Mucosa of descending colon (tissue), 3 donors: ENCODE measurements at regions not wholly inside any gene's neighbourhood (a gene's known extent, or its start where the extent isn't known, plus 50 kb on each side); places are given as distances from the start of the nearest gene placed in this dataset.

Experiments
- ATAC-seq: fragments of 200-7000 bp; cut with Tn5 transposase; one replicate; pipeline ENCODE4 v1.9.1; 2020; ENCODE audit warnings: mild to moderate bottlenecking, moderate library complexity
- DNase-seq, 3 donors: peaks; one replicate each; pipeline ENCODE4 v3.0.0-alpha.2; 2020
- H3K36me3 ChIP-seq: fragments of 200-600 bp; one replicate; pipeline ENCODE4 v1.8.0; 2021; ENCODE audit warnings: low read depth, mild to moderate bottlenecking
- H3K4me1 ChIP-seq: fragments of 200-600 bp; one replicate; pipeline ENCODE4 v1.8.0; 2021; ENCODE audit warnings: low read depth, mild to moderate bottlenecking
- H3K4me3 ChIP-seq: fragments of 200-600 bp; one replicate; pipeline ENCODE4 v1.8.0; 2021; ENCODE audit warnings: mild to moderate bottlenecking
- H3K9me3 ChIP-seq: fragments of 200-600 bp; one replicate; pipeline ENCODE4 v1.8.0; 2021; ENCODE audit warnings: mild to moderate bottlenecking
- CTCF ChIP-seq: fragments of 200-600 bp; IDR thresholded peaks from one replicate; pipeline ENCODE4 v1.8.0; 2022; ENCODE audit warnings: antibody characterized with exemption, mild to moderate bottlenecking
- intact Hi-C, 2 donors: fragments of 100-400 bp; cut with DNase I in 1 of 2; cut with micrococcal nuclease in 1 of 2; formaldehyde crosslinking; loops; one replicate each; pipeline versions ENCODE4 v1.11.0 to v1.11.1; 2022; cut with DNase I, micrococcal nuclease
- donor health status: DM: no; HTN: no; CAD: no; lungs with moderate emphysema.
- donor health status: DM: no; HTN: no; CAD: no.
- donor health status: DM: no; HTN: yes; CAD: no.

GRCh38 chr15:100763835-100764750 is 115.5 kb upstream of the ALDH1A3 start:
- intact Hi-C loops: no loop called here
- H3K36me3 ChIP-seq: no peaks in the 10 kb centered on the region
- no peaks in the 10 kb centered on the region for H3K9me3 ChIP-seq
- H3K4me3 ChIP-seq: no peak overlapping the region
- TF ChIP-seq CTCF: no peak
- no peak for ATAC-seq
- no peak for DNase-seq
- no peaks in the 10 kb centered on the region for H3K4me1 ChIP-seq

- ATAC-seq: no peak
- no peaks in the 10 kb centered on the region for H3K9me3 ChIP-seq
- no peak overlapping the region for H3K4me3 ChIP-seq
- no peak for TF ChIP-seq CTCF
- intact Hi-C loops: no loop called here
- H3K36me3 ChIP-seq: no peaks in the 10 kb centered on the region
- DNase-seq: peak in 1 of 3 donors; percentile 44
- H3K4me1 ChIP-seq: no peaks in the 10 kb centered on the region
Measured at GRCh38 chr15:100764778-100765466, 114.7 kb upstream of the ALDH1A3 start.

GRCh38 chr15:100765467-100766241 is 114.0 kb upstream of the ALDH1A3 start:
- no peak overlapping the region for H3K4me3 ChIP-seq
- no peaks in the 10 kb centered on the region for H3K4me1 ChIP-seq
- ATAC-seq (no peak), DNase-seq (peak in 1 of 3 donors; percentile 46)
- no peak for TF ChIP-seq CTCF
- intact Hi-C loops: no loop called here
- no peaks in the 10 kb centered on the region for H3K36me3 ChIP-seq
- no peaks in the 10 kb centered on the region for H3K9me3 ChIP-seq

GRCh38 chr15:100766243-100767000 is 113.2 kb upstream of the ALDH1A3 start:
- peak in 1 of 3 donors; percentile 27 for DNase-seq
- no peak for TF ChIP-seq CTCF
- no peaks in the 10 kb centered on the region for H3K9me3 ChIP-seq
- ATAC-seq: no peak
- no peaks in the 10 kb centered on the region for H3K36me3 ChIP-seq
- intact Hi-C loops: no loop called here
- no peaks in the 10 kb centered on the region for H3K4me1 ChIP-seq
- H3K4me3 ChIP-seq: no peak overlapping the region
